Effector memory CD8-positive, alpha-beta T cell (primary cell): ENCODE measurements at regions not wholly inside any gene's neighbourhood (a gene's known extent, or its start where the extent isn't known, plus 50 kb on each side); places are given as distances from the start of the nearest gene placed in this dataset.
A peak's percentile ranks its signal among the peaks of the same experiment; 100 is the strongest.

Experiments used
- ATAC-seq: fragments of 150-1000 bp; cut with Tn5 transposase; replicated peaks from 2 replicates; pipeline ENCODE4 v1.10.0; 2021; ENCODE audit warnings: mild to moderate bottlenecking, moderate library complexity
- DNase-seq, 3 experiments: peaks; one replicate each; pipeline ENCODE4 v3.0.0; 2021
- H3K27ac Mint-ChIP-seq, 2 donors: one replicate each; pipeline ENCODE4 v1.8.0; 2022; ENCODE audit warnings: mild to moderate bottlenecking in 2 of 2, mixed read lengths in 2 of 2, moderate library complexity in 2 of 2
- H3K27me3 Mint-ChIP-seq, 2 donors: one replicate each; pipeline ENCODE4 v1.8.0; 2022; ENCODE audit warnings: mixed read lengths in 2 of 2
- H3K36me3 Mint-ChIP-seq: one replicate; pipeline ENCODE4 v1.8.0; 2022; ENCODE audit warnings: mild to moderate bottlenecking, moderate library complexity, mixed read lengths; ENCODE audit not compliant: insufficient read depth
- H3K4me1 Mint-ChIP-seq, 2 donors: one replicate each; pipeline ENCODE4 v1.8.0; 2022; ENCODE audit warnings: low read depth in 2 of 2, mixed read lengths in 2 of 2
- H3K4me3 Mint-ChIP-seq, 2 donors: one replicate each; pipeline ENCODE4 v1.8.0; 2022; ENCODE audit warnings: mild to moderate bottlenecking in 2 of 2, mixed read lengths in 2 of 2, moderate library complexity in 2 of 2
- H3K9me3 Mint-ChIP-seq, 2 donors: one replicate each; pipeline ENCODE4 v1.8.0; 2022; ENCODE audit warnings: mixed read lengths in 2 of 2

DNA sequence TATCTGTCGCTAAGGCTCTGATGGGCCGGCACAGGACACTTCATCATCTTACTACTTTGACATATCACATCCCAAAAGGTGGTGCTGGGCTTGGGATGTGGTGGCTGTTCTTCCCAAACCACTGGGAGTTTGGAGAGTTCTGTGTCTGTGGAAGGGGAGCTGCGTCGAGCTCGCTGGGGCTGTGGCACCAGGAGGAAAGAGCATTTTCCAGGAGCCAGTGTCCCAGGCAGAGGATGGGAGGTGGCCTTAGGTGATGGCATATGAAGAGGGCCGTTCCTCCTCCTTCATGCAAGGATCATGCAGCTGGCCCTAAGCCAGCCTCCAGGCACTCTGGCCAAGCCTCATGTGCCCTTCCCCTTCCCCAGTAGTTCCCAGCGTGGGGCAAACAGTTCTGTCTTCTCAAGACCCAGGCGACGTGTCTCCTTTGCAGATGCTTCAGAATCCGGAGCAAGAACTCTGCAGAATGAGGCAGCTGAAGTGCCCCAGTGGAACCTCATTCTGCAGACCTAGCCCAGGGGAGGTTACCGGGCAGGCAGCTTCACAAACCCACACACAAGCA lies 89.4 kb upstream of the TNRC6C start:
- H3K4me3 Mint-ChIP-seq = peak overlapping the region; percentile 74 to 77
- DNase-seq (no peak), ATAC-seq (no peak)
- peaks cover 35 to 41% of the 10 kb centered on the region in 2 donors for H3K4me1 Mint-ChIP-seq
- H3K27ac Mint-ChIP-seq = peak overlapping the region; percentile 62 to 86
- H3K27me3 Mint-ChIP-seq = no peaks in the 10 kb centered on the region
- H3K36me3 Mint-ChIP-seq = no peaks in the 10 kb centered on the region
- H3K9me3 Mint-ChIP-seq = no peaks in the 10 kb centered on the region

- peak in 2 of 3 experiments; percentile 25 to 28 for DNase-seq
These were observed 88.8 kb upstream of the TNRC6C start for GRCh38 chr17:77869665-77870132.

GRCh38 chr17:77872199-77872598 lies 86.3 kb upstream of the TNRC6C start:
- H3K4me3 Mint-ChIP-seq = peak overlapping the region in 1 of 2 donors; percentile 62
- peaks cover 0 to 5% of the 10 kb centered on the region in 2 donors for H3K9me3 Mint-ChIP-seq
- peaks cover 45 to 47% of the 10 kb centered on the region in 2 donors for H3K4me1 Mint-ChIP-seq
- peaks cover 3% of the 10 kb centered on the region for H3K36me3 Mint-ChIP-seq
- H3K27ac Mint-ChIP-seq = peak overlapping the region; percentile 44 to 78
- DNase-seq = no peak
- ATAC-seq = peak; percentile 62
- H3K27me3 Mint-ChIP-seq = no peaks in the 10 kb centered on the region

More at GRCh38 chr17:77869665-77870132, 88.8 kb upstream of the TNRC6C start:
- ATAC-seq = peak; percentile 84
- peak overlapping the region; percentile 74 to 77 for H3K4me3 Mint-ChIP-seq
- H3K27me3 Mint-ChIP-seq = no peaks in the 10 kb centered on the region
- H3K4me1 Mint-ChIP-seq = peaks cover 35 to 41% of the 10 kb centered on the region in 2 donors
- peak overlapping the region; percentile 62 to 86 for H3K27ac Mint-ChIP-seq
- peaks cover 3% of the 10 kb centered on the region for H3K36me3 Mint-ChIP-seq
- H3K9me3 Mint-ChIP-seq = no peaks in the 10 kb centered on the region

DNA sequence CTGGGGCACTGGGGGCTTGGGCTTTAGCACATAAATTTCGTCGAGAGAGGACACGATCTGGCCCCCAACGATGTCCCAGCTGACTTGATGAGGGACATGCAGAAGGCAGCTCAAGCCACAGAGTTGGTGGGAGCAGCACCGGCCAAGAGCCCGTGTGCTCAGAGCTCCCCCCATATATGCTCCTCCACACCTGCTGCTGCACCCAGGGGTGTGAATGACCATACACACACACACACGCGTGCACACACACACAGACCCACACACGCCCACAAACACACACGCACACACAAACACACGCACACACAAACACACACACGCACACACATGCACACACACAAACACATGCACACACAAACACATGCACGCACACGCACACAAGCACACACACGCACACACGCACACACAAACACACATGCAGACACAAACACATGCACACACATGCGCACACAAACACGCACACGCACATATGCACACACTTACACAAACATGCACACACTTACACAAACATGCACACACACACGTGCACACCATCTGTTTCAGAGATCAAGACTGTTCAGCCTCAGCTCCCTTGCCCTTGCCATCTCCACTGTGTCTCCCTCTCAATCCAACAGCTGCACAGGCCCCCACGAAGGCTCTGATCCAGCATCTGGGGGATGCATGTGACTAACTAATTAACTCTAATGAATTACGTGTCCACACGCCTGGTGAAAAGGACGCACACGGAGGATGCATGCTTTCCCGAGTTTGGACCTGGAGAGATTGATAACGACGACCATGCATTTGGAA lies 85.6 kb upstream of the TNRC6C start:
- Mint-ChIP-seq H3K4me3 (peak overlapping the region; percentile 27 to 62), H3K9me3 (peaks cover 0 to 5% of the 10 kb centered on the region in 2 donors), H3K36me3 (peaks cover 3% of the 10 kb centered on the region), H3K27ac (peak overlapping the region; percentile 44 to 78), H3K4me1 (peaks cover 49 to 51% of the 10 kb centered on the region in 2 donors), H3K27me3 (no peaks in the 10 kb centered on the region)
- DNase-seq (no peak), ATAC-seq (no peak)

DNA sequence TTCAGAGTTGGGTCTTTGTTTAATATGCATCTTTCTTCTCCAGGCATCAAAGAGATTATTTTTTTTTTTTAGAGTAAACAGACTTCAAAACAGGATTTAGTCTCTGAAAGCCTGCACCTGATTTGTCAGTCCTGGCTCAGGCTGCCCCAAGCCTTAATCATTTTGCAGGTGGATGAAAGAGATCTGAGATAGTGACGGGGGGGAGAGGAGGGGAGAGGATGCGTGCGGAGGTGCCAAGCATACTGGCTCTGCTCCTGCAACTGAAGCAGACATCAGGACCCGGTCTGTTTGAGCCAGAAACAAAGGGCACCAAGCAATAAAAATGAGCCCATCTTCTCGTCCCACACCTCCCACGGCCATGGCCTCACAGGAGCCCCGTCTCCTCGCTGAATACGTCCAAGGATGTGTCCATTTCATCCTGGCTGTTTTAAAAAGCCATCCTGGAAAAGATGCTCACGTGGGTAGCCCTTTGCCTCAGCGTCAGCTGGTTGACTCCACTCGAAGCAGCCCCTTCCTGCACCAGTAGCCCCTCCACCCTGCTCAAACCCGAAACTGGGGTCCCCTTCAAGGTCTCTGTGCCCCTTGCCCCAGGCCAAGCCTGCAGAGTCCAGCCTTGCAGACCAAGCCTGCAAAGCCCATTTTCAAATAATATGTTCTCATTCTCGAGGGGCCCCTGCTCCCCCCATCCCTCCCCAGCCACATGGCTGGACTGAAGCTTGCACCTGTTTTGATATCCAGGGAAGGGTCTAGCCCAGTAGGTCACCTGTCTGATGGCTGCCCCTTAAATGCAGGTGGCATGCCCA lies 84.8 kb upstream of the TNRC6C start:
- H3K36me3 Mint-ChIP-seq = peaks cover 3% of the 10 kb centered on the region
- no peaks in the 10 kb centered on the region for H3K27me3 Mint-ChIP-seq
- peak overlapping the region in 1 of 2 donors; percentile 78 for H3K27ac Mint-ChIP-seq
- ATAC-seq = no peak
- peak overlapping the region; percentile 27 to 62 for H3K4me3 Mint-ChIP-seq
- H3K9me3 Mint-ChIP-seq = peaks cover 0 to 5% of the 10 kb centered on the region in 2 donors
- no peak for DNase-seq
- H3K4me1 Mint-ChIP-seq = peaks cover 52 to 57% of the 10 kb centered on the region in 2 donors

DNA sequence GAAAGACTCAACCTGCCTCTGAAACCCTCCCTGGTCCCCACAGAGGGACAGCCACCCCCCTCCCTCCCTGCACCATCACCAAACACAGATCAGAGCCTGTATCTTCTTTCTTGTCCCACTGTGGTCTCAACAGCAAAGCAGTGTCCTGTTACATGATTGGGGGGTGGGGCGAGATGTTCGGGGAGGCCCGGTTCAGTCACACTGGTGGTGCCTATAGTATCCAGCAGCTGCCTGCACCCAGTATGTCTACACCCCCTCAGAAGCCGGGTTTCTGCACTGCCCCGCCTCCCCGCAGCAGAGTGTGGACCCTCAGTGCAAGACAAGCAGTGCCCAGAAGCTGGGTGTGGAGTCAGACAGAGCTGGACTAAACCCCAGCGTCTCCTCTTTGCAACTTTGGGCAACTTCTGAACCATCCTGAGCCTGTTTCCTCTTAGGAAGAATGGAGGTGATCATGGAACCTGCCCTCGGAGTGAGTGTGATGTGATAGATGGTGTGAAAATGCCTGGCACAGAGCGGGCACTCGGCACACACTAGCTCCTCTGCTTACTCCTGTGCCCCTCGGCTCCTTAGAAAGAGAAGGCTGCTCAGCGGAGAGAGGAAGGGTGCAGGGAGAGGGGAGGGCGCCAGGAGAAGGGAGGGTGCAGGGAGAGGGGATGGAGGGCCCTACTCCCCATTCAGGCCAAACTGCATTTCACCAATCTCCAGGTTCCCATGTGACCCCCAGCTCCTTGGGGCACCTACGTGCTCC lies 84.0 kb upstream of the TNRC6C start:
- DNase-seq = no peak
- Mint-ChIP-seq H3K4me3 (no peak overlapping the region), H3K4me1 (peaks cover 48 to 58% of the 10 kb centered on the region in 2 donors), H3K36me3 (peaks cover 7% of the 10 kb centered on the region), H3K27me3 (no peaks in the 10 kb centered on the region), H3K9me3 (peaks cover 0 to 5% of the 10 kb centered on the region in 2 donors), H3K27ac (peak overlapping the region in 1 of 2 donors; percentile 35)
- no peak for ATAC-seq

GRCh38 chr17:77875051-77875780 lies 83.3 kb upstream of the TNRC6C start:
- no peaks in the 10 kb centered on the region for H3K27me3 Mint-ChIP-seq
- H3K4me3 Mint-ChIP-seq = peak overlapping the region in 1 of 2 donors; percentile 3

DNA sequence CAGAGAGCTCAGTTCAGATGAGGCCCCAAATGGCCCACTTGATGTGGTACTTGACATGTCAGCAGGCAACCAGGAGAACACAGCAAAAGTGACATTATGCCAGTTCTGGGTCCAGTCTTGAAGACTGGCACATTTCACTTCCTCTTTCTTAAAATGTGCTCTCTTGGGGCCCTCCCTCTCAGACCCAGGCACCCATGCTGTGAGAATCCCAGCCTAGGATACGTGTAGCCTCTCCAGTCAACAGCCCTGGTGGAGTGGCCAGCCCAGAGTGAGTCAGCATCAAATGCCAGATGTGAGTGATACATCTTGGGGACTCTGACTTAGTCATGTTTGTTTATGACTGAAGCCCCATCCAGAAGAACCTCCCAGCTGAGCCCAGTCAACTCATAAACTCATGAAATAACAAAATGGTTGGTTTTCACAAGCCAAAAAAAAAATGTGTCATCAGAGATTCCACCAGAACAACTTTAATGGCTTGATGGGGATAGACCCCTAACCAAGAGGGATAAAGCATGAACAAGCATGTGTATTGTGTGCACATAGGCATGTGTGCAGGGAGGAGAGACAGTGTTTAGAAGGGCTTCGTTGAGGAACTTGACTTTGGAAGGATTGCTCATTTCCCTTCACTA lies 82.5 kb upstream of the TNRC6C start:
- H3K4me1 Mint-ChIP-seq = peaks cover 48 to 66% of the 10 kb centered on the region in 2 donors
- no peak for DNase-seq
- no peaks in the 10 kb centered on the region for H3K27me3 Mint-ChIP-seq
- H3K27ac Mint-ChIP-seq = peak overlapping the region; percentile 29 to 70
- ATAC-seq = no peak
- peaks cover 0 to 5% of the 10 kb centered on the region in 2 donors for H3K9me3 Mint-ChIP-seq
- peaks cover 7% of the 10 kb centered on the region for H3K36me3 Mint-ChIP-seq
- H3K4me3 Mint-ChIP-seq = no peak overlapping the region

More at GRCh38 chr17:77875051-77875780, 83.3 kb upstream of the TNRC6C start:
- Mint-ChIP-seq H3K27ac (peak overlapping the region; percentile 35 to 70), H3K9me3 (peaks cover 0 to 5% of the 10 kb centered on the region in 2 donors), H3K36me3 (peaks cover 7% of the 10 kb centered on the region), H3K4me1 (peaks cover 43 to 58% of the 10 kb centered on the region in 2 donors)
- DNase-seq (no peak), ATAC-seq (no peak)

DNA sequence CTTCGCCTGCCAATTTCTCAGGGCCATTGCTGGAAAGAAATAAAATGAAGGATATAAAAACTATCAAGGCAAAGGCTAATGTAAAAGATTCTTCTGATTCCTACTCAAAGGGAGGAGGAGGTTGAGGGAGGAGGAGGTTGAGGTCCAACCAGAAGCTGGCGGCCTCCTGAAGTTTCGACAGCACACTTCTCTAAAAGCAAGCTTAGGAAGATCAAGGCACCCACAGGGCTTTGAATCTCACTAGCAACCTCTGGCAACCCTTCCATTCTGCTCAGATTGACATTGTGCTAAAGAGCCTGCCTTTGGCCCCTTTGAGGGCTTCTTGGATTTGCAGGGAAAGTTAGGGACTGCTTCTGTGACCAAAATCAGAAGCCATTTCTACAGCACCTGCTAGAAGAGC lies 81.5 kb upstream of the TNRC6C start:
- ATAC-seq (no peak), DNase-seq (no peak)
- H3K36me3 Mint-ChIP-seq = peaks cover 15% of the 10 kb centered on the region
- H3K9me3 Mint-ChIP-seq = peaks cover 0 to 5% of the 10 kb centered on the region in 2 donors
- peaks cover 56 to 72% of the 10 kb centered on the region in 2 donors for H3K4me1 Mint-ChIP-seq
- no peak overlapping the region for H3K4me3 Mint-ChIP-seq
- H3K27me3 Mint-ChIP-seq = no peaks in the 10 kb centered on the region
- H3K27ac Mint-ChIP-seq = peak overlapping the region; percentile 7 to 57

DNA sequence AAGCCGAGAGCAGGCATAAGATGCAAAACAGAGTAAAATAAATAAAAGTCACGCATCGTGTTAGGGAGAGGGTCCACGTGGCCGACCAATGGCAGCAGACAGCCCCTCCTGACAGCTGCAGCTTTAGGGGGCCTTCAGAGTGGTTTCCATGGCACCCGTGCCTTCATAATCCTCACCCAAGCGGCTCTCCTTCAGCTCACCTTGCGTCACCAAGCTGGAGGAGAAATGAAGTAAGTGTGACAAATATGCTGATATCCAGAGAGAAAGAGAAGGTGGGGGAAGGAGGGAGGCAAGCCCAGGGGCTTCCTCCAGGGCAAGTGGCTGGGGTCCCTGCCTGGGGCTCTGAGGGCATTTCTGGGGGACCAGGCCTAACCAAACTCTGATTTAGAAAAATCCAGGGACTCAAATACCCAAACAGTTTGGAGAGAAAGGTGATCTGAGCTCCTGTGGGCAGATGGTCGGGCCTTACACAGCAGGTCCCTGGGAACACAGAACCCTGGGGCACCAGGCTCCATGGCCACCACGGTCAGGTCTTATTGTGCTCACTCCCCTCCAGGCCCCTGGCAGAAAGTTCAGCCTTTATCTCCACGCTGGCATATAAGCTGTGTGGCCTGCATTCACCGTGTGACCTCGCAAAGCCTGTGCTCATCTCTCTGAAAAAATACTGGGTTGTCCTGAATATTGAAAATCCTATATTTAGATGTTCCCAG lies 80.7 kb upstream of the TNRC6C start:
- H3K4me3 Mint-ChIP-seq = no peak overlapping the region
- H3K9me3 Mint-ChIP-seq = peaks cover 0 to 5% of the 10 kb centered on the region in 2 donors
- DNase-seq (no peak), ATAC-seq (no peak)
- peaks cover 56 to 72% of the 10 kb centered on the region in 2 donors for H3K4me1 Mint-ChIP-seq
- H3K36me3 Mint-ChIP-seq = peaks cover 21% of the 10 kb centered on the region
- H3K27me3 Mint-ChIP-seq = no peaks in the 10 kb centered on the region
- H3K27ac Mint-ChIP-seq = peak overlapping the region; percentile 7 to 57

GRCh38 chr17:77879226-77879895 lies 79.1 kb upstream of the TNRC6C start:
- H3K36me3 Mint-ChIP-seq = peaks cover 24% of the 10 kb centered on the region
- peaks cover 0 to 5% of the 10 kb centered on the region in 2 donors for H3K9me3 Mint-ChIP-seq
- H3K27ac Mint-ChIP-seq = peak overlapping the region; percentile 96 to 99
- DNase-seq (no peak), ATAC-seq (no peak)
- no peaks in the 10 kb centered on the region for H3K27me3 Mint-ChIP-seq
- H3K4me1 Mint-ChIP-seq = peaks cover 53 to 74% of the 10 kb centered on the region in 2 donors
- H3K4me3 Mint-ChIP-seq = peak overlapping the region; percentile 27 to 83
